ENCODE measurements at regions not wholly inside any gene's neighbourhood (a gene's known extent, or its start where the extent isn't known, plus 50 kb on each side); places are given as distances from the start of the nearest gene placed in this dataset.

GRCh38 chr11:130642994-130643393, 194.5 kb downstream of the ADAMTS15 start:
- no peak for TF ChIP-seq CTCF (IDR thresholded peaks at IDR 0.05)
- TF ChIP-seq EZH2 (IDR thresholded peaks at IDR 0.05; ENCODE audit: borderline replicate concordance, insufficient read depth, low read depth, low read length, poor library complexity, severe bottlenecking): no peak

Measured in B cell (primary cell).